ENCODE measurements at regions not wholly inside any gene's neighbourhood (a gene's known extent, or its start where the extent isn't known, plus 50 kb on each side); places are given as distances from the start of the nearest gene placed in this dataset.

GRCh38 chr2:145654746-145655145 is 1134.8 kb upstream of the ZEB2 start:
- ChIA-PET CTCF (no interaction called here), POLR2A (no interaction called here)
- Histone ChIP-seq H3K27me3 (ENCODE audit: control insufficient read depth in 1 of 2, insufficient read depth in 2 of 2, low read length in 2 of 2) (no peaks in the 10 kb centered on the region), H3K4me3 (ENCODE audit: low read length) (no peak overlapping the region), H3K4me1 (ENCODE audit: insufficient read depth, low read length) (no peaks in the 10 kb centered on the region), H3K27ac (ENCODE audit: low read depth in 1 of 2, low read length in 2 of 2) (no peak overlapping the region), H3K9me3 (ENCODE audit: control insufficient read depth in 1 of 2, insufficient read depth in 1 of 2, low read length in 2 of 2) (no peaks in the 10 kb centered on the region), H3K36me3 (ENCODE audit: insufficient read depth, low read length) (no peaks in the 10 kb centered on the region)
- H3K27ac Mint-ChIP-seq: no peak overlapping the region
- intact Hi-C loops (cut with DNase I, micrococcal nuclease): no loop called here
- H3K4me3 Mint-ChIP-seq: no peak overlapping the region
- H3K36me3 Mint-ChIP-seq (ENCODE audit: low read depth): no peaks in the 10 kb centered on the region
- DNase-seq: no peak
- ATAC-seq (ENCODE audit: poor library complexity): no peak
- H3K4me1 Mint-ChIP-seq (ENCODE audit: low read depth): no peaks in the 10 kb centered on the region
- no peaks in the 10 kb centered on the region for H3K9me3 Mint-ChIP-seq
- no peak for TF ChIP-seq CTCF (IDR thresholded peaks at IDR 0.05)
- H3K27me3 Mint-ChIP-seq: no peaks in the 10 kb centered on the region

GRCh38 chr2:145654156-145654555 is 1134.2 kb upstream of the ZEB2 start:
- ChIA-PET POLR2A (no interaction called here), CTCF (no interaction called here)
- Mint-ChIP-seq H3K9me3 (no peaks in the 10 kb centered on the region), H3K4me1 (ENCODE audit: low read depth) (no peaks in the 10 kb centered on the region), H3K4me3 (no peak overlapping the region), H3K27ac (no peak overlapping the region), H3K36me3 (ENCODE audit: low read depth) (no peaks in the 10 kb centered on the region), H3K27me3 (no peaks in the 10 kb centered on the region)
- intact Hi-C loops (cut with DNase I, micrococcal nuclease): no loop called here
- no peak for TF ChIP-seq CTCF (IDR thresholded peaks at IDR 0.05)
- Histone ChIP-seq H3K27ac (ENCODE audit: low read depth in 1 of 2, low read length in 2 of 2) (no peak overlapping the region), H3K27me3 (ENCODE audit: control insufficient read depth in 1 of 2, insufficient read depth in 2 of 2, low read length in 2 of 2) (no peaks in the 10 kb centered on the region), H3K4me1 (ENCODE audit: insufficient read depth, low read length) (no peaks in the 10 kb centered on the region), H3K36me3 (ENCODE audit: insufficient read depth, low read length) (no peaks in the 10 kb centered on the region), H3K4me3 (ENCODE audit: low read length) (no peak overlapping the region), H3K9me3 (ENCODE audit: control insufficient read depth in 1 of 2, insufficient read depth in 1 of 2, low read length in 2 of 2) (no peaks in the 10 kb centered on the region)
- ATAC-seq (ENCODE audit: poor library complexity): no peak
- no peak for DNase-seq

- H3K36me3 ChIP-seq (ENCODE audit: insufficient read depth, low read length): no peaks in the 10 kb centered on the region
- H3K4me3 Mint-ChIP-seq: no peak overlapping the region
- intact Hi-C loops (cut with DNase I, micrococcal nuclease): no loop called here
- no peaks in the 10 kb centered on the region for H3K9me3 ChIP-seq (ENCODE audit: control insufficient read depth in 1 of 2, insufficient read depth in 1 of 2, low read length in 2 of 2)
- ChIA-PET CTCF (no interaction called here), POLR2A (no interaction called here)
- H3K27ac Mint-ChIP-seq: no peak overlapping the region
- DNase-seq (no peak), ATAC-seq (ENCODE audit: poor library complexity) (no peak)
- H3K4me1 ChIP-seq (ENCODE audit: insufficient read depth, low read length): no peaks in the 10 kb centered on the region
- H3K27me3 ChIP-seq (ENCODE audit: control insufficient read depth in 1 of 2, insufficient read depth in 2 of 2, low read length in 2 of 2): no peaks in the 10 kb centered on the region
- H3K27me3 Mint-ChIP-seq: no peaks in the 10 kb centered on the region
- no peak overlapping the region for H3K4me3 ChIP-seq (ENCODE audit: low read length)
- no peak overlapping the region for H3K27ac ChIP-seq (ENCODE audit: low read depth in 1 of 2, low read length in 2 of 2)
- no peaks in the 10 kb centered on the region for H3K36me3 Mint-ChIP-seq (ENCODE audit: low read depth)
- TF ChIP-seq CTCF (IDR thresholded peaks at IDR 0.05): no peak
- H3K4me1 Mint-ChIP-seq (ENCODE audit: low read depth): no peaks in the 10 kb centered on the region
- no peaks in the 10 kb centered on the region for H3K9me3 Mint-ChIP-seq
Observed at GRCh38 chr2:145653553-145653952, 1133.6 kb upstream of the ZEB2 start.
